GM12865 (cell line): ENCODE measurements at regions not wholly inside any gene's neighbourhood (a gene's known extent, or its start where the extent isn't known, plus 50 kb on each side); places are given as distances from the start of the nearest gene placed in this dataset.
A peak's percentile ranks its signal among the peaks of the same experiment; 100 is the strongest.

Source experiments
- DNase-seq: peaks from one replicate; pipeline ENCODE4 v3.0.0; 2010; ENCODE audit warnings: low read depth
- H3K4me3 ChIP-seq: 2 replicates; pipeline ENCODE4 v1.5.1; 2011; ENCODE audit warnings: mild to moderate bottlenecking, low read depth, low read length, control low read depth
- TF ChIP-seq, protein P1 (sequence below): IDR thresholded peaks from 2 replicates; pipeline ENCODE4 v1.5.1; 2011; ENCODE audit warnings: low read length, control low read depth, low read depth, inconsistent platforms; ENCODE audit not compliant: insufficient read depth; ENCODE audit errors: missing control alignments

- peak; percentile 53 for DNase-seq
These were observed 147.1 kb downstream of the ZNF608 start for GRCh38 chr5:124599028-124599973.

GRCh38 chr5:124596595-124597421 is 149.6 kb downstream of the ZNF608 start:
- DNase-seq: peak; percentile 6
- no peak overlapping the region for H3K4me3 ChIP-seq
- TF ChIP-seq, protein P1, sequence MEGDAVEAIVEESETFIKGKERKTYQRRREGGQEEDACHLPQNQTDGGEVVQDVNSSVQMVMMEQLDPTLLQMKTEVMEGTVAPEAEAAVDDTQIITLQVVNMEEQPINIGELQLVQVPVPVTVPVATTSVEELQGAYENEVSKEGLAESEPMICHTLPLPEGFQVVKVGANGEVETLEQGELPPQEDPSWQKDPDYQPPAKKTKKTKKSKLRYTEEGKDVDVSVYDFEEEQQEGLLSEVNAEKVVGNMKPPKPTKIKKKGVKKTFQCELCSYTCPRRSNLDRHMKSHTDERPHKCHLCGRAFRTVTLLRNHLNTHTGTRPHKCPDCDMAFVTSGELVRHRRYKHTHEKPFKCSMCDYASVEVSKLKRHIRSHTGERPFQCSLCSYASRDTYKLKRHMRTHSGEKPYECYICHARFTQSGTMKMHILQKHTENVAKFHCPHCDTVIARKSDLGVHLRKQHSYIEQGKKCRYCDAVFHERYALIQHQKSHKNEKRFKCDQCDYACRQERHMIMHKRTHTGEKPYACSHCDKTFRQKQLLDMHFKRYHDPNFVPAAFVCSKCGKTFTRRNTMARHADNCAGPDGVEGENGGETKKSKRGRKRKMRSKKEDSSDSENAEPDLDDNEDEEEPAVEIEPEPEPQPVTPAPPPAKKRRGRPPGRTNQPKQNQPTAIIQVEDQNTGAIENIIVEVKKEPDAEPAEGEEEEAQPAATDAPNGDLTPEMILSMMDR: no peak

More at GRCh38 chr5:124599028-124599973, 147.1 kb downstream of the ZNF608 start:
- no peak overlapping the region for H3K4me3 ChIP-seq
- TF ChIP-seq, protein P1: no peak

DNA sequence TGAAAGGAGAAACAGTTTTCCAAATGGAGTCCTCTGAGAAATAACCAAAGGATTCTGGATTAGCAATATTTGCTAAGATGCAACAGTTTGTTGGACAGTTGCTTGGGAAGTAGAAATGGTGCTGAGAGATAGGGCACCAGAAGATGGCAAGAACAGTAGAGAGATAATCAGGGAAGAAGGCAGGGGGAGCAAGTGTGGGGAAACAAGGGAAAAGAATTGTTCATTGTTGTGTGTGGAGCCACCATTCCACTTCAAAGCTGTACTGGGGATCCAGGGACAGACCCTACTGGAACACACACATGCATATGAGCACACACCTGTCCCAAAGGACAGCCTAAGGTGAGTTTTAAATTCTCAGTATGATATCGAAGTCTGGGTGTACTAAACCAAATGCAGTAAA is 152.5 kb downstream of the ZNF608 start:
- DNase-seq: no peak
- TF ChIP-seq, protein P1: no peak
- no peak overlapping the region for H3K4me3 ChIP-seq

DNA sequence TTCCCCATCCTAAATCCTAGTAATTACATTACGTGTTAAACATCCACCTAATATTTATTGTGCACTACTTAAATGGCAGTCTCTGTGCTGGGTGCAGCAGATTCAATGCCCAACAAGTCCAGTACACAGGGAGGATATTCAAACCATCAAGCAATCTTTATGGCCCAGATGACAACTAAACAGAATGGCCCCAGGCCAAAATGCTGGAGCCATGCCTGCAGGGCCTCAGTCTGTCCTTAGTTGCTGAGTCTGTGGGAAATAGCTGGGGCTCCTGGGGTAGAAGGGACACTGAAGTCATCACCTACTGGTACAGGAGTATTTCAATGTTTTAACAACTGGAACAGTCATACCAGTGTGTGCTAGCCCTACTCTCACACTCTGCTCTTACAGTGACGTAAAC is 153.5 kb downstream of the ZNF608 start:
- H3K4me3 ChIP-seq: no peak overlapping the region
- no peak for DNase-seq
- TF ChIP-seq, protein P1: no peak

DNA sequence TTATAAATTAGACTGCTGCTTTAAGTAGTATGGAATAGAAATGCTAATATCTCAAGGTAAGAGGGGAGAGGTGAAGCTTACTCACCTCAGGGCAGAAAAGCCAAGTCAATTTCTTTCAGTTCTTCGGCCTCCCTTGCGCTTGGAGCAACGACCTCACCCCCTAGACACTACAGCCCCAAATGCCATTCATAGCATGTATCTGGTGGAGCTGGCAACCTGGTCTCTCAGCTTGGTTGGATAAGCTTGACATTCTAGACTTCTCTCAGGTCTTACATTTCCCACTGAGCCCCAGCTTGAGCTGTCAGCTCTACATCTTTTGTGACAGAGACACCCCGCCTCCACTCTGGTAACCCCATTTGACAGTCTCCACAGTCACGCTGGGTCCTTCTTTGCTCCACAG is 154.9 kb downstream of the ZNF608 start:
- no peak overlapping the region for H3K4me3 ChIP-seq
- TF ChIP-seq, protein P1: no peak
- DNase-seq: no peak

DNA sequence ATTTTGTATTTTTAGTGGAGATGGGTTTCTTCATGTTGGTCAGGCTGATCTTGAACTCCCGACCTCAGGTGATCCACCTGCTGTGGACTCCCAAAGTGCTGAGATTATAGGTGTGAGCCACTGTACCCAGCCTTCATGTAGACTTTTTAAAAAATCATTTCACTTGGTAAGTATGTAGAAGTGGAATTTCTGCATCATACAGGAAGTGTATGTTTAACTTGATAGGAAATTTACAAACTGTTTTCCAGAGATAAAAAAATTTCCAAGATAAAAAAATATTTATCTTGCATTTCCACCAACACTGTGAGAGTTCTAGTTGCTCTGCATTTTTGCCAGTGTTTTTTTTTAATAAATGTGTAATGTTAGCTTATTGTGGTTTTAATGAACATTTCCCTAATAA is 155.8 kb downstream of the ZNF608 start:
- TF ChIP-seq, protein P1: no peak
- no peak overlapping the region for H3K4me3 ChIP-seq
- no peak for DNase-seq
